ENCODE measurements at regions not wholly inside any gene's neighbourhood (a gene's known extent, or its start where the extent isn't known, plus 50 kb on each side); places are given as distances from the start of the nearest gene placed in this dataset.

- TF ChIP-seq PBX2 (CRISPR knock-in tag; IDR thresholded peaks at IDR 0.05; ENCODE audit: low read depth) = no peak
- no peak for TF ChIP-seq PBX2 (tag; conservative IDR thresholded peaks at IDR 0.05; ENCODE audit: low read depth)
- no peak for TF ChIP-seq CTCF (IDR thresholded peaks at IDR 0.05 in 2 of 3, conservative IDR thresholded peaks at IDR 0.05 in 1 of 3; ENCODE audit: insufficient read depth in 2 of 3, low read depth in 1 of 3, low read length in 3 of 3)
Observed at GRCh38 chr21:28464095-28464494, 528.6 kb downstream of the LTN1 start.
